Stimulated activated CD4-positive, alpha-beta T cell treated with anti-CD3 and anti-CD28 coated beads, Interleukin-1b, Interleukin-23, amount 100 ng/mL, for 4 hours (primary cell): ENCODE measurements at regions not wholly inside any gene's neighbourhood (a gene's known extent, or its start where the extent isn't known, plus 50 kb on each side); places are given as distances from the start of the nearest gene placed in this dataset.

Experiments used
- DNase-seq, 2 donors: peaks; one replicate each; pipeline ENCODE4 v3.0.0-alpha.2; 2020; ENCODE audit warnings: low read depth in 2 of 2

DNA sequence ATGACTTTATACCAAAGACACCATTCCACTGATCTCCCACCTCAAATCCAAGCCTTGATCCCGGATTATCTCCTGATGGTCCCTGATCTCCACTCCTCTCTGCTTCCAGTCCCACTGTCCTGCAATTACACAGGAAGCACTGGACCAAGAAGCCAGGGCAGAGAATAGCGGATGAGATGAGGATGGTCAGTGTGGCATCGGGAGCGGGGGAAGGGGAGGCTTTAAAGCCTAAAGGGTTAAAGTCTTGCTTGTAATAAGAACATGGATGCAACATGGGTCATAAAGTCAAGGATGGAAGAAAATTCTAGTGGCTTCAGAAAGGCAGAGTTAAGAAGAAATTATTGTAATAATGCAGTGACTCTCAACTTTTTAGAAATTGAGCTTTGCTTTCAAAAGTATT is 364.0 kb upstream of the DUSP10 start:
- no peak for DNase-seq

- no peak for DNase-seq
These were observed 363.5 kb upstream of the DUSP10 start for GRCh38 chr1:222105393-222105737.

DNA sequence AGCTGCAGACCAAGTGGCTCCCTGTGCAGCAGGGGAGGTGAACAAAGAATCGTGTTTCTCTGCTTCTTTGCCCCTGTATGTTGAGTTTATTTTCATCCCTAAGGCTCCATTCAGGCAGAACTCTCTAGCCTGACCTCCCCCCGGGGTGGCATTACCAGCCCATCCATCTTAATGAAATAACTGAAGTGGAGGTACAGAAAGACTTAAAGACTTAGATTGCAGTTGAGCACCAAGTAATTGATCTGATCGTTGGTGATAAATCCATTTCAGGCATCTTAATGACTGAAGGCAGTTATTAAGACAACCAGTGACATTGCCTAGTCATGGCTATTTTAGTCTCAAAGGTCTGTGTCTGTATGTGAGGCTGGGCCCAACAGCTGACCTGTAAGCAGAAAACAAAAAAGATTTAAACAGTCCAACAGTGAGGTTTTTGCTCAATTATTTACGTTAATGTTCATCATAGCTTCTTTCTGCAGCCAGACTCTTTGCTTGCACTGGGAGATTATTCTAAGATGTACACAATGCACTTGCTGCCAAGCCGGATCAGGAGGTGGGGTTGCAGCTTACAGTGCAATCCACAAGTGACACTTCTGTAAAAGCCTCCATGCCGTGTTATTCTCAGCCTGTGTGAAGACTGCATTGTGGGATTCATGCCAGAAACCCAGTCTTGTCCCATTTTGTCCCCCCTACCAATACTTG is 363.0 kb upstream of the DUSP10 start:
- DNase-seq, result no peak

- DNase-seq, result no peak
These were observed 362.2 kb upstream of the DUSP10 start for GRCh38 chr1:222104097-222104496.

DNA sequence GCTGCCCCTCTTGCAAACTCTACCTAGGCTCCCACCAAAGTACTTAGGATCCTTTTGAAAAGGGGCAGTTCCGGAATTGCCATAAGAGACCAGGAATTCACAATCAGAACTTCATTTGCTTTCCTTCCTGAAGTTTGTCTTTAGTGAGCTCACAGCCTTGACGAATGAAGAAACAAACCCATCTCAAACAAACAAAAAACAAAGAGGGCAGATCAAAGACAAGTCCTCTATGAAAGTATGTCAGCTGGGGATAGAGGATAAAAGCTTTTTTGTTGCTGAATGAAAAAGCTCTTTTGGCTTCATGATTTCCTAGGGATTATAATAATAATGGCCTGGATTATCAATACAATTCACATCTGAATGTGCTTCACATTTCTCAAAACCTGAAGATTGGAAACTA is 357.9 kb upstream of the DUSP10 start:
- DNase-seq, result no peak

DNA sequence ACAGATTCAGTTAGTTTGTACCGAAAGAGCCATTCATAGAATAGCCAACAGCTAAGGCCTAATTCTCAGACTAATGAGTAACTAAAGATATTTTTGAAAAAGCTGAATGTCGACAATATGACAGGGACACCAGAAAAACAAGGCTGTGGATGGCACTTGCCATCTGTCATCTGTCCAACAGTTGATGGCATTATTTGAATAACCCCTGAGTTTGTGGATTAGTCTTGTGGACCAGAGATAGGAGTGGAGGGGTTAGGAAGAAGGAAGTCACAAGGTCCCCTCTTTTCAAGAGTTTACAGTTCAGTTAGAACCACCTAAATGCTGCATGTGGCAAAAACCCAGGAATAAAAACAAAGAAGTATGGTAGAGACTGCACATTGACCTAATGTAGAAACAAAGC is 356.5 kb upstream of the DUSP10 start:
- no peak for DNase-seq

GRCh38 chr1:222097588-222097987 is 355.7 kb upstream of the DUSP10 start:
- no peak for DNase-seq

GRCh38 chr1:222096883-222097282 is 355.0 kb upstream of the DUSP10 start:
- DNase-seq, result no peak

- no peak for DNase-seq
These were observed 354.5 kb upstream of the DUSP10 start for GRCh38 chr1:222096476-222096772.

DNA sequence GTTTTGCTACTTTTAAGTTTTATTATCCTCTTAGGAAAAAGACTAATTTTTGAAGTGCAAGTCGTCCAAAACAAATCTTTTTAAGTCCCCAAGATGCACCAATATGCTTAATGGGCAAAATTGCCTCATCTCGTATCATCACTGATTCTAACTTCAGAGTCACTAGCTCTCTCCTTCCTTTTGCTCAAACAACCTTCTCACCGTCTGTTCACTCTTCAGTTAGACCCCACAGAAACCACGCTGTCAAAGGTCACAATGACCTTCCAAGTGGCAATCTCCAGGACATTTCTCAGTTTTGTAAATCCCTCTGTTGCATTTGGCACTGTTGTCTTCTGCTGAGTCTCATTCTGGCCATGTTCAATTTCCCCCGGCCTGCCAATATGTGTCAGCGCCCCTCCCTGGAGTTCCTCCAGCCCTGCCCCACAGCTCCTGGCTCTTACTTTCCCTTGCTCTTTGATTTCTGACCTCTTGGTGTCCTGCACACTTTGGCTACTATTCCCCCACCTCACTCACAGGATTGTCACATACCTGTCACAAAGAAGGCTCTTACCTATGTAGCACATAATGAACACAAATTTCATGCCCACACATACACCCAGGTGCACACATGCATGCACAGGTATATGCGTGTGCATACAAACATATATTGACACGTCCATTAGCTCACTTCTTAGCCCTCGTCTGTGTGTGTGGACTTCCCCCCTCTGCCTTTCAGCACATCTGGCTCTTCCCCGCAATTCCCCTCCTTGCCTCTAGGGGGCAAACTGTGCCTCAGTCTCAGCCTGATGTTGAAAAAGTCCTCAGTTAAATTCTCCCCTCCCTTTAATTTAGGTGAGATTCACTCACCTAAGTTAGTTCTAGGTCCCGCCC is 354.0 kb upstream of the DUSP10 start:
- peak; percentile 37 to 43 for DNase-seq

DNA sequence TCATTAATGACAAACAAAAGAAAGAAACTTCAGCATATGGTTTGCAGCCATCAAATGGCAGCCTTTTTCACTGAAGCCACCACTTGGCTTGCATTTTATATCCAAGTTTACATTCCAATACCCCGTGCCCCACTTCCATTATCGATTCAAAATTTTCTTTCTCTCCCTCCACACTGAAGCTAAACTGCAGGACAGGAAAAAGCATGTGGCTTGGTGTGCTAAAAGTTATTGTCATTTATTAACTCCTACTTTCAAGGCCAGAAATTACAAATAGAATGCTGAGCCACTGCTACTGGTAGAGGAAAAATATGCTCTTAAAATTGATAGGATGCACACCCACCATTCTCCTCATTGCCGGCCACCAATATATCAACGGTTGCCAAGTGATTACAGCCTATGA is 351.6 kb upstream of the DUSP10 start:
- no peak for DNase-seq

- DNase-seq, result no peak
These were observed 348.2 kb upstream of the DUSP10 start for GRCh38 chr1:222090103-222090502.

- no peak for DNase-seq
These were observed 345.5 kb upstream of the DUSP10 start for GRCh38 chr1:222087221-222087920.

- DNase-seq, result no peak
These were observed 343.1 kb upstream of the DUSP10 start for GRCh38 chr1:222084996-222085395.

GRCh38 chr1:222084048-222084447 is 342.2 kb upstream of the DUSP10 start:
- no peak for DNase-seq

- DNase-seq, result no peak
These were observed 340.0 kb upstream of the DUSP10 start for GRCh38 chr1:222081859-222082258.

DNA sequence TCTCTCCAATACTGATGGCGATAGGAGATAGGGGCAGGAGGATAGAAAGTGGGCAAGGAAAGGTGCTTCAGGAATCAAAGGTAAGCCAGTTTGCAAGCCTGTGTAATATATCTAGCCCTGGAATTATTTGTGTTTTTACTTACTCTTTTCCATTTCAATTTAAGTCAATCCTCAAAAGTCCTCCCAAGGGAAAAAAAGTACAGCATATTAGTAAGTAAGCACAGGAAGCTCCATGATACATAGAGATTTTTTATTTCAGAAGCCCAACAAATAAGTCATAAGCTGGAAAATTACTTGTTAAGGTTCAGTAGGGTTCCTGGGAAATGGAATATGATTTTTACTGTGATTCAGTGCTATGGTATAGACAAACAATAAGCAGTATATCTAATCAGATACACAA is 337.7 kb upstream of the DUSP10 start:
- DNase-seq, result no peak

DNA sequence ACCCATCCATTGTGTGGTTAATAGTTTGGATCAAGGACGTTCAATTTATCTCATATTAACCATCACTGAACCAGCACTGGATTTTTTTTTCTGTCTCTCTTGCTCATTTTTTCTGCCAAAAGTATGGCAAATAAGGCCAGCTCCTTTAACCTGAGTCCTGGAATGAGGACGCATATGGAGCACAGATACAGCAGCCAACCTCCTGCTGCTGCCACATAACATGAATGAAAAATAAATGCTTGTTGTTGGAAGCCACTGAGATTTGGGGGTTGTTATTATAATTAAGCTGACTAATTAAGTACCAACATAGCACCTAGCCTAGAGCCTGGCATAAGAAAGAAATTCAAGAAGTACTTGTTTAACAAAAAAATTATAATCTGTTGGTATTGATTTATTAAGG is 335.3 kb upstream of the DUSP10 start:
- no peak for DNase-seq

DNA sequence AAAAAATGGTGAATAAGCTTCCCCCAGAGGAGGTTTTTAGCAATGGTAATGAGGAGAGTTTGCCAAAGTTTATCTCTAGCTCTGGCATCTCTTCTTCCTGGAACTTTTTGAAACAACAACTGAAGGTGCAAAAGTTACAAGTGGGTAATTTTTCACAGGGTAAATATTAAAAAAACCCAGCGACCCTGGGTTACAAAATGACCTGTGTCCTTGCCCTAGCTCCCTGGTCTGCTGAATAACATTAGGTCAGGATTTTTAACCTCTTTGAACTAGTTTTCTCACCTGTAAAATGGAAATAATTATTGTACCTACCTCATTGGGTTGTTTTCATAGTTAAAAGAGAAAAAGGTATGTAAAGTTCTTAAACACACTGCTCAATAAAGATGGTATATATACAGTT is 332.4 kb upstream of the DUSP10 start:
- no peak for DNase-seq

DNA sequence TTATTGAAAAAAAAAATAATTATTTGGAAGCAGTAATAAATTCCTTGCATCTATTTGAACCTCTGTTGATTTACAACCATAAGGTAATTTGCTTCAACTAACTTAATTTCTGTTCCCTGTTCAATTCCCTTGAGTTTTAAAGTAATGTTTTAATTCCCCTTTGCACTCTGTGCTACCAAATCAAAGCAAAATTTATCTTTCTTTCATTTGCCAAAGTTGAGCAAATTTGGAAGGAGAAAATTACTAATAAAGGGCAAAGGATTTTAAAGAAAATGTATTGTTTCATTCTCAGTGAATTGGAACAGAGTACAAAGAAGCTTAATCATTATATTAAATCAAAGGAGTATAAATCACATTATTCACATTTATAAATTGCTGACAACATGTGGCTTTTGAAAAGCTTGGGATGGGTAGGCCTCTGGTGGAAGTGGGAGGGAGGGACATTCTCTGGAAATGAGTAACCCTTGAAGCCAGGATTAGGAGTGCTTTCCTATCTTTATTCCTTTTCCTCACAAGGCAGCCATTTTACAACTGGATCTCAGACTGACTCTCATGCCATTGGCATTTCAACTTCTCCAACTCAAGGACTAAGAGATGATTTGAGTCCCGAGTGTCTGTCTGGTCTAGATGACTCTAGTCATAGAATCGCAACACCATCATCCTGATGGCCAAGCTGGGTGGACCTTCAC is 331.6 kb upstream of the DUSP10 start:
- DNase-seq, result no peak

- DNase-seq, result no peak
These were observed 329.5 kb upstream of the DUSP10 start for GRCh38 chr1:222071387-222071786.

DNA sequence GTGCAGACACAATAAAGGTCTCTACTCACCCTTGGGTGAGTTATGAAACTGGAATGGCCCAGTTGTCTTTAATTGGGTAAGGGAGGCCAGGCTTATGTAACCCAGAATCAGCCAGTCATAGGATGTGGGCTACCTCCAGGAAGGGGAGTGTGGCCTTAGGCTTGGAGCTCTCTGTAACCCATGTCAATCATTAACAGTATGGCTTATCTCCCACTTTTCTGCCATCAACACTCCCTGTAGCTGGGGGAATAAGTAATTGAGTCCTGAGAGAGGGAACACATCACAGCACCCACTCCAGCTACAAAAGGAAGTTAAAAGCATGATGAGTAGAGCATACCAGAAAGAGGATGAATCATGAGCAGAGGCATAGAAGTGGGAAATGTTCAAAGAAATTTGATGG is 327.0 kb upstream of the DUSP10 start:
- DNase-seq, result no peak
